GM23338 (cell line): ENCODE measurements at regions not wholly inside any gene's neighbourhood (a gene's known extent, or its start where the extent isn't known, plus 50 kb on each side); places are given as distances from the start of the nearest gene placed in this dataset.

Source experiments
- ATAC-seq: fragments of 200-7000 bp; cut with Tn5 transposase; 3 replicates; pipeline ENCODE4 v1.9.1; 2020
- DNase-seq: peaks from one replicate; pipeline ENCODE4 v3.0.0-alpha.2; 2015; ENCODE audit warnings: low spot score
- H2AFZ ChIP-seq: fragments of 200-600 bp; sonication (generic); 2 replicates; pipeline ENCODE4 v1.8.0; 2016; ENCODE audit warnings: antibody characterized with exemption, mild to moderate bottlenecking, moderate library complexity
- H3F3A ChIP-seq: fragments of 200-600 bp; sonication (generic); replicated peaks from 2 replicates; pipeline ENCODE4 v1.8.0; 2017; ENCODE audit warnings: antibody characterized with exemption, mixed run types, low read depth
- H3K27ac ChIP-seq: fragments of 200-600 bp; sonication (generic); 2 replicates; pipeline ENCODE4 v1.6.1; 2016; ENCODE audit warnings: low read depth
- H3K27me3 ChIP-seq: fragments of 200-600 bp; sonication (generic); 2 replicates; pipeline ENCODE4 v1.8.0; 2016; ENCODE audit warnings: mild to moderate bottlenecking, mixed run types, moderate library complexity; ENCODE audit not compliant: insufficient read depth
- H3K36me3 ChIP-seq: fragments of 200-600 bp; sonication (generic); 2 replicates; pipeline ENCODE4 v1.8.0; 2016; ENCODE audit warnings: mild to moderate bottlenecking; ENCODE audit not compliant: insufficient read depth
- H3K4me1 ChIP-seq: fragments of 200-600 bp; sonication (generic); 2 replicates; pipeline ENCODE4 v1.8.0; 2016; ENCODE audit warnings: mild to moderate bottlenecking, moderate library complexity; ENCODE audit not compliant: insufficient read depth
- H3K4me2 ChIP-seq: fragments of 200-600 bp; sonication (generic); 2 replicates; pipeline ENCODE4 v1.7.1; 2017; ENCODE audit warnings: mixed run types
- H3K4me3 ChIP-seq: fragments of 200-600 bp; sonication (generic); 2 replicates; pipeline ENCODE4 v1.6.1; 2016; ENCODE audit warnings: mixed run types
- H3K79me2 ChIP-seq: fragments of 200-600 bp; sonication (generic); replicated peaks from 2 replicates; pipeline ENCODE4 v1.8.0; 2017; ENCODE audit warnings: mild to moderate bottlenecking; ENCODE audit not compliant: insufficient read depth
- H3K9me2 ChIP-seq: fragments of 200-600 bp; sonication (generic); 2 replicates; pipeline ENCODE4 v1.8.0; 2017; ENCODE audit not compliant: insufficient read depth
- H4K20me1 ChIP-seq: fragments of 200-600 bp; sonication (generic); replicated peaks from 2 replicates; pipeline ENCODE4 v1.8.0; 2017; ENCODE audit warnings: mild to moderate bottlenecking; ENCODE audit not compliant: insufficient read depth
- H3K27ac Mint-ChIP-seq: 2 replicates; pipeline ENCODE4 v1.8.0; 2020; ENCODE audit warnings: inconsistent platforms, mild to moderate bottlenecking, moderate library complexity, mixed read lengths
- H3K27me3 Mint-ChIP-seq: 3 replicates; pipeline ENCODE4 v1.8.0; 2022; ENCODE audit warnings: low read depth, mild to moderate bottlenecking, moderate library complexity, mixed read lengths, inconsistent platforms; ENCODE audit not compliant: insufficient read depth, poor library complexity
- H3K36me3 Mint-ChIP-seq: 3 replicates; pipeline ENCODE4 v1.8.0; 2021; ENCODE audit warnings: low read depth, mild to moderate bottlenecking, inconsistent platforms, moderate library complexity, mixed read lengths
- H3K4me1 Mint-ChIP-seq: 3 replicates; pipeline ENCODE4 v1.8.0; 2020; ENCODE audit warnings: mild to moderate bottlenecking, inconsistent platforms, mixed read lengths
- H3K4me3 Mint-ChIP-seq: 3 replicates; pipeline ENCODE4 v1.8.0; 2021; ENCODE audit warnings: moderate library complexity, mild to moderate bottlenecking, inconsistent platforms, mixed read lengths
- H3K9me3 Mint-ChIP-seq: 3 replicates; pipeline ENCODE4 v1.8.0; 2020; ENCODE audit warnings: moderate library complexity, mild to moderate bottlenecking, inconsistent platforms, mixed read lengths
- CREB1 ChIP-seq: fragments of 250-450 bp; sonication (Bioruptor Pico); IDR thresholded peaks from 2 replicates; pipeline ENCODE4 v1.5.0; 2020; ENCODE audit warnings: low read depth, mild to moderate bottlenecking, moderate library complexity
- EZH2 ChIP-seq: fragments of 200-600 bp; sonication (generic); IDR thresholded peaks from one replicate; pipeline ENCODE4 v1.8.0; 2017; ENCODE audit warnings: antibody characterized with exemption, mild to moderate bottlenecking, low read depth; ENCODE audit not compliant: unreplicated experiment
- EZH2phosphoT487 ChIP-seq: fragments of 200-600 bp; sonication (generic); IDR thresholded peaks from one replicate; pipeline ENCODE4 v1.8.1; 2018; ENCODE audit warnings: antibody characterized with exemption; ENCODE audit not compliant: unreplicated experiment
- JUNB ChIP-seq: IDR thresholded peaks from one replicate; pipeline ENCODE4 v1.6.1; 2016; ENCODE audit warnings: antibody characterized with exemption; ENCODE audit not compliant: unreplicated experiment
- NANOG ChIP-seq: IDR thresholded peaks from 2 replicates; pipeline ENCODE4 v1.6.1; 2016; ENCODE audit warnings: antibody characterized with exemption, borderline replicate concordance
- POLR2AphosphoS5 ChIP-seq: IDR thresholded peaks from 2 replicates; pipeline ENCODE4 v1.6.1; 2016; ENCODE audit warnings: antibody characterized with exemption, low read depth
- REST ChIP-seq: IDR thresholded peaks from one replicate; pipeline ENCODE4 v1.6.1; 2018; ENCODE audit warnings: antibody characterized with exemption; ENCODE audit not compliant: unreplicated experiment
- STAT1 ChIP-seq: IDR thresholded peaks from one replicate; pipeline ENCODE4 v1.6.1; 2016; ENCODE audit warnings: antibody characterized with exemption; ENCODE audit not compliant: unreplicated experiment
- ZNF114 ChIP-seq: fragments of 250-450 bp; sonication (Bioruptor Pico); IDR thresholded peaks from 2 replicates; pipeline ENCODE4 v1.5.0; 2020; ENCODE audit warnings: mild to moderate bottlenecking, moderate library complexity
- ZNF331 ChIP-seq: fragments of 250-450 bp; sonication (Bioruptor Pico); IDR thresholded peaks from 2 replicates; pipeline ENCODE4 v1.5.0; 2020; ENCODE audit warnings: low read depth, mild to moderate bottlenecking, moderate library complexity
- ZNF462 ChIP-seq: fragments of 250-450 bp; sonication (Bioruptor Pico); IDR thresholded peaks from 2 replicates; pipeline ENCODE4 v1.5.0; 2020; ENCODE audit warnings: mild to moderate bottlenecking, moderate library complexity
- TF ChIP-seq, protein P1 (sequence below), 2 experiments: fragments of 200-600 bp in 1 of 2; sonication (generic) in 1 of 2; conservative IDR thresholded peaks; 2 replicates each; pipeline versions ENCODE4 v1.5.1 to v1.6.1; 2016 to 2017; ENCODE audit warnings: antibody characterized with exemption in 2 of 2, low read depth in 2 of 2, mild to moderate bottlenecking in 2 of 2, moderate library complexity in 1 of 2

DNA sequence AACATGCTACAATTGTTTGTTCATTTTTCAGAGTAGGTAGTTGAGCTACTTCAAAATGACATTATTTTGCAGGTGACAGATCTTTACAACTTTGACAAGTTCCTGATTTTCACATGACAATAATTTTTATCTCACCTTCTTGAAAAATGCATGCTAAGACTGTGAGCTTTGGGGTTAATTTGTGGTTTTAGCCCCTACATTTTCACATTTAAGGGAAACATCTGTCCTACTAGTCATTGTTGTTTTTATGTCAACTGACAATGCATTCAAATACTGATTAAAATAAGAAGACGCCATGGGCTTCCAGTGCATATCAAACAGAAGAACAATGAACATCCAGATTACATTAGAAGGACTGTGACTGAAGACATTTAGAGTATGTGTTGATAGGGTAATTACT lies 1470.8 kb upstream of the TENM4 start:
- Mint-ChIP-seq H3K36me3 (no peaks in the 10 kb centered on the region), H3K4me1 (peaks cover 9% of the 10 kb centered on the region), H3K4me3 (no peak overlapping the region), H3K9me3 (no peaks in the 10 kb centered on the region), H3K27ac (no peak overlapping the region), H3K27me3 (peaks cover 3% of the 10 kb centered on the region)
- H3F3A ChIP-seq, result no peaks in the 10 kb centered on the region
- H4K20me1 ChIP-seq, result no peaks in the 10 kb centered on the region
- no peak overlapping the region for H3K4me3 ChIP-seq
- no peak overlapping the region for H3K27ac ChIP-seq
- no peak overlapping the region for H2AFZ ChIP-seq
- H3K4me2 ChIP-seq, result peak overlapping the region; percentile 13; the same call in 1 of the 2 replicates
- TF ChIP-seq ZNF462 (CRISPR knock-in tag), result no peak
- no peak for TF ChIP-seq CREB1 (CRISPR knock-in tag)
- no peak for TF ChIP-seq NANOG
- no peak for TF ChIP-seq REST
- TF ChIP-seq JUNB, result no peak
- no peak for TF ChIP-seq EZH2
- TF ChIP-seq, protein P1, sequence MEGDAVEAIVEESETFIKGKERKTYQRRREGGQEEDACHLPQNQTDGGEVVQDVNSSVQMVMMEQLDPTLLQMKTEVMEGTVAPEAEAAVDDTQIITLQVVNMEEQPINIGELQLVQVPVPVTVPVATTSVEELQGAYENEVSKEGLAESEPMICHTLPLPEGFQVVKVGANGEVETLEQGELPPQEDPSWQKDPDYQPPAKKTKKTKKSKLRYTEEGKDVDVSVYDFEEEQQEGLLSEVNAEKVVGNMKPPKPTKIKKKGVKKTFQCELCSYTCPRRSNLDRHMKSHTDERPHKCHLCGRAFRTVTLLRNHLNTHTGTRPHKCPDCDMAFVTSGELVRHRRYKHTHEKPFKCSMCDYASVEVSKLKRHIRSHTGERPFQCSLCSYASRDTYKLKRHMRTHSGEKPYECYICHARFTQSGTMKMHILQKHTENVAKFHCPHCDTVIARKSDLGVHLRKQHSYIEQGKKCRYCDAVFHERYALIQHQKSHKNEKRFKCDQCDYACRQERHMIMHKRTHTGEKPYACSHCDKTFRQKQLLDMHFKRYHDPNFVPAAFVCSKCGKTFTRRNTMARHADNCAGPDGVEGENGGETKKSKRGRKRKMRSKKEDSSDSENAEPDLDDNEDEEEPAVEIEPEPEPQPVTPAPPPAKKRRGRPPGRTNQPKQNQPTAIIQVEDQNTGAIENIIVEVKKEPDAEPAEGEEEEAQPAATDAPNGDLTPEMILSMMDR (conservative IDR thresholded peaks at IDR 0.05; ENCODE audit: low read depth in 2 of 2), result no peak
- TF ChIP-seq ZNF331 (CRISPR knock-in tag), result no peak
- no peak for TF ChIP-seq POLR2AphosphoS5
- no peak for TF ChIP-seq ZNF114 (CRISPR knock-in tag)
- no peak for TF ChIP-seq EZH2phosphoT487
- no peak for TF ChIP-seq STAT1
- DNase-seq (no peak), ATAC-seq (no peak)
- H3K79me2 ChIP-seq, result no peaks in the 10 kb centered on the region
- H3K4me1 ChIP-seq, result peaks cover 15% of the 10 kb centered on the region; the same call in 1 of the 2 replicates
- no peaks in the 10 kb centered on the region for H3K36me3 ChIP-seq
- H3K27me3 ChIP-seq, result no peaks in the 10 kb centered on the region
- no peaks in the 10 kb centered on the region for H3K9me2 ChIP-seq
